OCI-LY3 (cell line): ENCODE measurements at regions not wholly inside any gene's neighbourhood (a gene's known extent, or its start where the extent isn't known, plus 50 kb on each side); places are given as distances from the start of the nearest gene placed in this dataset.
A peak's percentile ranks its signal among the peaks of the same experiment; 100 is the strongest.

ENCODE experiments used
- H2AFZ ChIP-seq: fragments of 200-600, 300-600 bp; shearing (Covaris generic); 2 replicates; pipeline ENCODE4 v1.6.0; 2014; ENCODE audit warnings: antibody characterized with exemption, low read depth, low read length
- H3K27ac ChIP-seq: fragments of 200-600, 300-600 bp; sonication (generic); 2 replicates; pipeline ENCODE4 v1.5.1; 2014; ENCODE audit warnings: mild to moderate bottlenecking, low read length, moderate library complexity, mixed read lengths
- H3K27me3 ChIP-seq: fragments of 200-600, 300-600 bp; sonication (generic); 2 replicates; pipeline ENCODE4 v1.6.1; 2014; ENCODE audit warnings: low read depth, low read length, mixed read lengths
- H3K36me3 ChIP-seq: fragments of 200-600, 300-600 bp; sonication (generic); replicated peaks from 2 replicates; pipeline ENCODE3; 2014; ENCODE audit warnings: low read depth, low read length, mixed read lengths
- H3K4me1 ChIP-seq: fragments of 300-600, 200-600 bp; sonication (generic); 2 replicates; pipeline ENCODE4 v1.6.1; 2014; ENCODE audit warnings: low read length, mixed read lengths
- H3K4me2 ChIP-seq: fragments of 200-600, 300-600 bp; sonication (generic); 2 replicates; pipeline ENCODE4 v1.6.1; 2014; ENCODE audit warnings: low read length, mixed read lengths
- H3K4me3 ChIP-seq: fragments of 300-600, 200-600 bp; sonication (generic); 2 replicates; pipeline ENCODE4 v1.5.1; 2014; ENCODE audit warnings: antibody characterized with exemption, mild to moderate bottlenecking, low read length, moderate library complexity
- H3K79me2 ChIP-seq: fragments of 300-600, 200-600 bp; shearing (Covaris generic); 2 replicates; pipeline ENCODE4 v1.6.1; 2014; ENCODE audit warnings: mild to moderate bottlenecking, low read length, mixed read lengths
- H3K9ac ChIP-seq: fragments of 300-600, 200-600 bp; shearing (Covaris generic); 2 replicates; pipeline ENCODE4 v1.6.0; 2014; ENCODE audit warnings: mild to moderate bottlenecking, low read length, moderate library complexity
- H3K9me3 ChIP-seq: fragments of 200-600, 300-600 bp; shearing (Covaris generic); 2 replicates; pipeline ENCODE4 v1.6.1; 2014; ENCODE audit warnings: low read length, mixed read lengths; ENCODE audit not compliant: insufficient read depth
- H4K20me1 ChIP-seq: fragments of 200-600, 300-600 bp; sonication (generic); 2 replicates; pipeline ENCODE4 v1.6.1; 2016; ENCODE audit warnings: low read length, mixed read lengths; ENCODE audit not compliant: insufficient read depth
- EZH2phosphoT487 ChIP-seq: fragments of 200-600 bp; shearing (Covaris generic); IDR thresholded peaks from 2 replicates; pipeline ENCODE4 v1.6.1; 2018; ENCODE audit warnings: antibody characterized with exemption, mixed run types, low read depth
- TF ChIP-seq, protein P1 (sequence below): fragments of 200-600, 300-600 bp; sonication (generic); IDR thresholded peaks from 2 replicates; pipeline ENCODE4 v1.5.1; 2014; ENCODE audit warnings: antibody characterized with exemption, low read length, low read depth

DNA sequence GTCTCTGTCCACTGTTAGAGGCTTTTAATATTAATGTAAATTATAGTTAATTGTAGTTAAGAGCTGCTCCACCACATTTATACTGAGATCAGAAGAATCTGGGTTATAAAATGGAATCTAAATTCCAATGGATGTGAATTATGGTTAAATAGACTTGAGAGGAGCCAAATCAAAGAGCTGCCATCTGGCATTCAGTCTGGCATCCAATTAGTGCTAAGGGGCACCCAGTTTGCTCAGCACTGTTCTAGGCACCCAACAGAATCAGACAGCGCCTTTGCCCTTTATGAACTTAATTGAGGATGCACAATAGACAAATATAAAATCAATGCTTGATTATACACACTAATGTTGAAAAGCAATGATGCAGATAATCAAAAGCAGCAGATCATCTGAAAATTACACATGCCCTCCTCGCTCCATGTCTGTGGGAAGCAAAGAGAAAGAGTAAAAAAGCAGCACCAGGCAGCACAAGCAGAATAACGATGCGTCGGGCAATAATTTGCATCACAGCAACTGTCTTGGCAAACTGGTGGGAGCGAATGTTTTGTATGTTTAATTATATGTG is 310.1 kb downstream of the BRINP2 start:
- Histone ChIP-seq H4K20me1 (no peaks in the 10 kb centered on the region), H3K36me3 (peaks cover 15% of the 10 kb centered on the region), H3K9me3 (no peaks in the 10 kb centered on the region), H3K4me3 (no peak overlapping the region), H3K27ac (no peak overlapping the region), H3K79me2 (no peaks in the 10 kb centered on the region), H3K27me3 (no peaks in the 10 kb centered on the region), H3K4me2 (no peak overlapping the region), H2AFZ (no peak overlapping the region), H3K9ac (no peak overlapping the region), H3K4me1 (peaks cover 40% of the 10 kb centered on the region)
- TF ChIP-seq EZH2phosphoT487, result no peak

DNA sequence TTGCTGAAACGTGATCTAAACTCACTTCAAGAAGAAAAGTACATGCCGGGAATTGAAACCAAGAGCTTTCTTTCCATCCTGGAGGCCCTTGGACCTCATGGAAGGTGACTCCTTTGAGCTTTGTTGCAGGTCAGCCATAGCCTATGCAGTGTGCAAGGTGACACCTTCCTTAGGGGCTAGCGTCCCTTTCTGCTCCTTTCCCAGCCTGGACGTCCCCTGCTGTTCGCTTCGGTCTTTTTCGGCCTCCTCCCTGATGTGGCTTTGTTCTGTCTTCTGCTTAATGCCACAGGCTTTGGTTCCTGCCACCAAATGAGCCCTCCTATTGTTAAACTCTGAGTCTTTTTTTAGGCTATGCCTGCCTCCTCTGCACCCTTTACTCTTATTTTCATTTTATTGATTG is 308.8 kb downstream of the BRINP2 start:
- Histone ChIP-seq H3K36me3 (peaks cover 20% of the 10 kb centered on the region), H4K20me1 (no peaks in the 10 kb centered on the region), H3K4me2 (no peak overlapping the region), H3K4me3 (no peak overlapping the region), H2AFZ (no peak overlapping the region), H3K27me3 (no peaks in the 10 kb centered on the region), H3K4me1 (peaks cover 53% of the 10 kb centered on the region), H3K79me2 (no peaks in the 10 kb centered on the region), H3K9me3 (no peaks in the 10 kb centered on the region), H3K27ac (no peak overlapping the region), H3K9ac (no peak overlapping the region)
- TF ChIP-seq, protein P1, sequence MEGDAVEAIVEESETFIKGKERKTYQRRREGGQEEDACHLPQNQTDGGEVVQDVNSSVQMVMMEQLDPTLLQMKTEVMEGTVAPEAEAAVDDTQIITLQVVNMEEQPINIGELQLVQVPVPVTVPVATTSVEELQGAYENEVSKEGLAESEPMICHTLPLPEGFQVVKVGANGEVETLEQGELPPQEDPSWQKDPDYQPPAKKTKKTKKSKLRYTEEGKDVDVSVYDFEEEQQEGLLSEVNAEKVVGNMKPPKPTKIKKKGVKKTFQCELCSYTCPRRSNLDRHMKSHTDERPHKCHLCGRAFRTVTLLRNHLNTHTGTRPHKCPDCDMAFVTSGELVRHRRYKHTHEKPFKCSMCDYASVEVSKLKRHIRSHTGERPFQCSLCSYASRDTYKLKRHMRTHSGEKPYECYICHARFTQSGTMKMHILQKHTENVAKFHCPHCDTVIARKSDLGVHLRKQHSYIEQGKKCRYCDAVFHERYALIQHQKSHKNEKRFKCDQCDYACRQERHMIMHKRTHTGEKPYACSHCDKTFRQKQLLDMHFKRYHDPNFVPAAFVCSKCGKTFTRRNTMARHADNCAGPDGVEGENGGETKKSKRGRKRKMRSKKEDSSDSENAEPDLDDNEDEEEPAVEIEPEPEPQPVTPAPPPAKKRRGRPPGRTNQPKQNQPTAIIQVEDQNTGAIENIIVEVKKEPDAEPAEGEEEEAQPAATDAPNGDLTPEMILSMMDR, result no peak
- TF ChIP-seq EZH2phosphoT487, result no peak

DNA sequence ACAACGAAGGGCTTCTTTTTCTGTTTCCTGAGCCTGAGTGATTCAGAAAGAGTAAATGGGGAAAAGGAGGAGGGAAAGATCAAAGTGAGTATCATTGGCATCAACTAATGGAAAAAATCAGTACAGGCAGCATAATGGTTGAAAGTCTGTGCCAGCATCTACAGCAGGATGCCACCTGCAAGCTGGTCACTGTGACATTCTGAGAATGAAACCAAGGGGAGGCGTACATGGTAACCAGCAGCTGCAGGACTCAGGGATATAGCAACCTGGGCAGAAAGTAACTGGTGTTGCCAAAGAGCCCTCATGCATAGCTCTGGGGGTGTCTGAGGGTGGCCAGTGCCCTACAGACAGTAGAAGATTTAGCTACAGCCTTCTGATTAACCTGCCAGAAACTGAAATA is 305.9 kb downstream of the BRINP2 start:
- no peaks in the 10 kb centered on the region for H3K27me3 ChIP-seq
- H3K79me2 ChIP-seq, result no peaks in the 10 kb centered on the region
- H3K9me3 ChIP-seq, result no peaks in the 10 kb centered on the region
- no peaks in the 10 kb centered on the region for H4K20me1 ChIP-seq
- H3K27ac ChIP-seq, result peak overlapping the region; percentile 92
- peaks cover 28% of the 10 kb centered on the region for H3K36me3 ChIP-seq
- no peak overlapping the region for H2AFZ ChIP-seq
- H3K4me2 ChIP-seq, result peak overlapping the region; percentile 69
- H3K4me1 ChIP-seq, result peaks cover 64% of the 10 kb centered on the region
- TF ChIP-seq, protein P1, result no peak
- peak overlapping the region; percentile 54; the same call in 1 of the 2 replicates for H3K4me3 ChIP-seq
- peak overlapping the region; percentile 67; the same call in 1 of the 2 replicates for H3K9ac ChIP-seq

DNA sequence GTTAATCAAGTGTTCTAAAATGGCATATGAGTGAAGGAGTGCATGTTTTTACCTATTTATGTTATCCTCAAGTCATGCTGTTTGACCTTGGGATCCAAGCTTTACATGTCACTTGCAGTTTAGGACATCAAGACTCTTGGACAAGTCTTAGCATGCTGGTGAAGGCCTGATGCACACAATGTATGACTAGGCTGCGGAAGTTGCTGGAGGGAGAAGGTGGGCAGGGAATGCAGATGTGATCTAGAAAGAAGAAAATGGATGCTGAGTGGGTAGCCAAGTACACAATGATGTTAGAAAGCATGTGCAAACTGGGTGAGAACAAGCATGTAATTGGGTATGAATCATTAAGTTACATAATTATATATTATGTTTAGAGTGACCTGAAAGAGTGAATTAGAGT is 301.8 kb downstream of the BRINP2 start:
- H3K4me3 ChIP-seq, result no peak overlapping the region

More for the DNA sequence above, 301.8 kb downstream of the BRINP2 start:
- Histone ChIP-seq H3K9ac (no peak overlapping the region), H3K27me3 (no peaks in the 10 kb centered on the region), H3K79me2 (no peaks in the 10 kb centered on the region), H3K27ac (no peak overlapping the region), H3K9me3 (no peaks in the 10 kb centered on the region; the same call in 1 of the 2 replicates), H3K4me2 (no peak overlapping the region), H3K36me3 (peaks cover 23% of the 10 kb centered on the region), H3K4me1 (peaks cover 41% of the 10 kb centered on the region), H4K20me1 (no peaks in the 10 kb centered on the region), H2AFZ (no peak overlapping the region)
- TF ChIP-seq EZH2phosphoT487, result no peak
- TF ChIP-seq, protein P1, result no peak
